GM21737 (cell line): ENCODE measurements at regions not wholly inside any gene's neighbourhood (a gene's known extent, or its start where the extent isn't known, plus 50 kb on each side); places are given as distances from the start of the nearest gene placed in this dataset.
A peak's percentile ranks its signal among the peaks of the same experiment; 100 is the strongest.
"Not testable (repeated sequence)": the region's sequence is repeated elsewhere in the genome, so short reads cannot be mapped to it uniquely, and the experiment has no call there.

Source experiments
- ATAC-seq: cut with Tn5 transposase; IDR thresholded peaks from one replicate; pipeline ENCODE4 v1.9.1; 2021; ENCODE audit warnings: mild to moderate bottlenecking, moderate library complexity; ENCODE audit not compliant: unreplicated experiment

GRCh38 chr13:52931539-52932431 is 83.3 kb upstream of the PCDH8 start:
- ATAC-seq: no peak

- no peak for ATAC-seq
Measured at GRCh38 chr13:52931131-52931530, 82.7 kb upstream of the PCDH8 start.

- no peak for ATAC-seq
Measured at GRCh38 chr13:52929846-52930245, 81.4 kb upstream of the PCDH8 start.

GRCh38 chr13:52926971-52927370 is 78.5 kb upstream of the PCDH8 start:
- no peak for ATAC-seq

- ATAC-seq: no peak
Measured at GRCh38 chr13:52925775-52926285, 77.4 kb upstream of the PCDH8 start.

- no peak for ATAC-seq
Measured at GRCh38 chr13:52925251-52925650, 76.8 kb upstream of the PCDH8 start.

- no peak for ATAC-seq
Measured at GRCh38 chr13:52924289-52925148, 76.1 kb upstream of the PCDH8 start.

- no peak for ATAC-seq
Measured at GRCh38 chr13:52922961-52923360, 74.5 kb upstream of the PCDH8 start.

- peak; percentile 96 for ATAC-seq
Measured at GRCh38 chr13:52921194-52921593, 72.8 kb upstream of the PCDH8 start.

GRCh38 chr13:52916486-52916990 is 68.1 kb upstream of the PCDH8 start:
- no peak for ATAC-seq

GRCh38 chr13:52911340-52911739 is 62.9 kb upstream of the PCDH8 start:
- ATAC-seq: no peak

GRCh38 chr13:52910318-52910717 is 61.9 kb upstream of the PCDH8 start:
- ATAC-seq: not testable (repeated sequence)

GRCh38 chr13:52906122-52906903 is 57.9 kb upstream of the PCDH8 start:
- no peak for ATAC-seq

GRCh38 chr13:52905701-52906100 is 57.3 kb upstream of the PCDH8 start:
- no peak for ATAC-seq

- ATAC-seq: peak; percentile 72
Measured at GRCh38 chr13:52903320-52903719, 54.9 kb upstream of the PCDH8 start.

GRCh38 chr13:52899206-52899605 is 50.8 kb upstream of the PCDH8 start:
- ATAC-seq: no peak
